Activated CD4-positive, CD25-positive, alpha-beta regulatory T cell (primary cell): ENCODE measurements at regions not wholly inside any gene's neighbourhood (a gene's known extent, or its start where the extent isn't known, plus 50 kb on each side); places are given as distances from the start of the nearest gene placed in this dataset.

Experiments
- DNase-seq, 4 experiments: peaks; one replicate each; lab custom pipeline; 2025; lab: John Stamatoyannopoulos, UW

DNA sequence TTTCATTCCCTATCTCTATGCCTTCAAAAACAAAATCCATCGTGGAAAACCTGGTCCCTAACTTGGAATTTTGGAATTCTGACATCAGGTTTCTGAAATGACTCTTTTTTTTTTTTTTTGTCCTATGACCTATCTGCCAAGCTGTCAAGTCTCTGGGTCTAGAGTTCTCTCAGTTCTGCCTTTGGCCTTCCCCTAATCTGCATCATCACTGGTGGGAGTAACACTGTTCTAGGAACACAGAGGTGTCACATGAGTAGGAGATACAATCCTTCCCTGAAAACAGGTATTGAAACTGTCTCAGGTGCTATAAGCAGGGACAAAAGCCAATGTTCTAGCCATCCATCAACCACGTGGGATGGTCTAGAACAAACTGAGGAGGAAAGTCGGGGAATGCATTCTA, 142.0 kb upstream of the ATP1B1 start:
- DNase-seq: no peak

DNA sequence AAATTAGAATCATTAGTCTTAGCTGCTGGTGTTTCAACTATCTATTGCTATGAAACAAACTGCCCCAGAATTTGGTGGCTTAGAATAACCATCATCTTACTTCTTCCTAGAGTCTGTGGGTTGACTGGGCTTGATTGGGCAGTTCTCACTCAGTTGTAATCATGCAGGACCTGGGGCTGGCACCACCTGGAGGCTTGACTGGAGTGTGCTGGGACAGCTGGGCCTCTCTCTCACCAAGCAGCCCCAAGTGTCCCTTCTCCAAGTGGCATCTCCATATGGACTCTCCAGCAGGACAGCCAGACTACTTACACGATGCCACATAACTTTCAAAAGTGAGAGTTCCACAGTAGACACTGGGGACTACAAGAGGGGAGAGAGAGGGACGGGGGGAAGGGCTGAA, 140.3 kb upstream of the ATP1B1 start:
- no peak for DNase-seq

GRCh38 chr1:168966636-168967035, 139.9 kb upstream of the ATP1B1 start:
- no peak for DNase-seq

- no peak for DNase-seq
These were observed 135.4 kb upstream of the ATP1B1 start for GRCh38 chr1:168970926-168971659.

- DNase-seq: no peak
These were observed 134.3 kb upstream of the ATP1B1 start for GRCh38 chr1:168972225-168972624.

- no peak for DNase-seq
These were observed 133.6 kb upstream of the ATP1B1 start for GRCh38 chr1:168972887-168973286.

DNA sequence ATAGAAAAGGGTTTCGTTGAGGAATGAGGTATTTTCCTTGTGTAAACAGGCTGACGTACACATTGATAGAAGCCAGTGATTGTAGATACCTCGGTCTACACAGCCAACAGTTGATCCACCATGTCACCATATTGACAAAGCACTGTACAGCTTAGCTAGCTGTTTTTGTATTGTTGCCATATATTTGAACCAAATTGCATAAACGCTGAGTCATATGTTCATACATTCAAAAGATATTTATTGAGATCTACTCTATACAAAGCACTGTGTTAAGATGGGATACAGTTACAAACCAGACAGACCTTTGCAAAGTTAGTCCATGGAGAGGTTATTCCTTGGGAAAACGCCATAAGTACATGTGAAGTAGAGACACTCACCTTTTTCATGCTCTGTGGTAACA, 132.4 kb upstream of the ATP1B1 start:
- no peak for DNase-seq

GRCh38 chr1:168974611-168975010, 131.9 kb upstream of the ATP1B1 start:
- DNase-seq: no peak

DNA sequence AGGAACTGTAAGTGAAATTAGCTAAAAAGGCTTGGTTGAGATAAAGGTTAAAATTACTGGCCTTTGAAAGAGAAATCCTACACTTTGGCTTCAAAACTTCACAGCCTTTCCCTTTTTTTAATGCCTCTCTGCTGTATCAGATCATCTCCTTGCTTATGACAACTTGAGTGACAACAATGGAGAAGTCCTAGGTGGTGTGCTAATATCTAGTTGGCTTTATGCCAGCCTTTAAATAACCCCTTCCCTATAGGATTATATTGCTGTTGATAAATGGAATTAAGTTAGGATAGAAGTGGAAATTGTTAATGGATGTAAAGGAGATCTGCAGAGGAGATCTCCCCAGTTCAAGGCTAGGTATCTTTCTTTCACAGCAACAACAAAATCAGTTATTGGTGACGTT, 130.2 kb upstream of the ATP1B1 start:
- DNase-seq: no peak

- no peak for DNase-seq
These were observed 128.9 kb upstream of the ATP1B1 start for GRCh38 chr1:168977618-168978017.

DNA sequence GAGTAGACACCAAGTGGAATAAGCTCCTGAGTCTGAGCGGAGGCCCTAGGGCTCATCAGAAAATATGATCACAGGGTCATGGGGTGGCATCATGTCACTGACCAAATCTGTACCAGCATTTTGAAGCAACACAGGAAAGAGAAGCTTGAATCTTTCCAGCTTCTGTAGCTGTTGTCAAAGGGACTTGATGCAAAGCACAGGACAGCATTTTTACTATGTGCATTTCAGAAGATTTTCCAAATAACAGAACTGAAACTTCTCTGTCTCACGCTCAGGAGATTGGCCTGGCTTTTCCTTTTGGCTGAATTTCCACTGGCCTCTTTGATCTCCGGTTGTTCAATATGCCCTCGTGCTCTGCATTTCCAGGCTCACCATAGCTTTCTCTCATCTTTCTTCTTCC, 127.2 kb upstream of the ATP1B1 start:
- no peak for DNase-seq

GRCh38 chr1:168980180-168980579, 126.3 kb upstream of the ATP1B1 start:
- DNase-seq: no peak

- DNase-seq: no peak
These were observed 125.8 kb upstream of the ATP1B1 start for GRCh38 chr1:168980656-168981055.

GRCh38 chr1:168982778-168983177, 123.7 kb upstream of the ATP1B1 start:
- DNase-seq: no peak

GRCh38 chr1:168987330-168987729, 119.2 kb upstream of the ATP1B1 start:
- no peak for DNase-seq

- DNase-seq: no peak
These were observed 118.6 kb upstream of the ATP1B1 start for GRCh38 chr1:168987923-168988322.

DNA sequence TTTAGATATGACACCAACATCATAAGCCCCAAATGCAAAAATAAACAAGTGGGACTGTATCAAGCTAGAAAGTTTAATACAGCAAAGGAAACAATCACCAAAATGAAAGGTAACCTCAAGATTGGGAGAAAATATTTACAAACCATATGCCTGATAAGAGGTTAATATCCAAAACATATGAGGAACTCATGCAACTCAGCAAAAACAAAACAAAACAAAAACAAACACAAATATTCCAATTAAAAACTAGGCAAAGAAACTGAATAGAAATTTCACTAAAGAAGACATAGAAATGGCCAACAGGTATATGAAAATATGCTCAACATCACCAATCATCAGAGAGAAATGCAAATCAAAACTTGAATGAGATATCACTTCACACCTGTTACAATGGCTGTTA, 116.5 kb upstream of the ATP1B1 start:
- DNase-seq: no peak

GRCh38 chr1:168991667-168992475, 114.6 kb upstream of the ATP1B1 start:
- DNase-seq: no peak

DNA sequence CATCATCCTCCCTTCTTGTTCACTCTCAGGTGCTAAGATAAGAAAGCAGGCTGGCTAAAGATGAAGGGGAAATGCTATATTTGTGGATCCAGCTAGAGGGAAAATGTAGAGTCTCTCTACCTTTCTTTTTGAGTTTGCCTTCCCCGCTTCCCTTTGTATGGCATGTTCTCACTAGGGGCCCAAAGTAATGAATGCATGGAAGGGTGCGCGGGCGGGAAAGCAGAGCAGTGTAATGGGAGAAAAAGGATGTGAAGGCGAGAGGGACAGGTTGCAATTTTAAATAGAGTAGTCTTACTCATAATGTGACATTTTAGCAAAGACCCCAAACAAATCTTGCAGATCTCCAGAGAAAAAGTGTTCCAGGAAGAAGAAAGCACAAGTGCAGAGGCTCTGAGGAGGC, 105.1 kb upstream of the ATP1B1 start:
- no peak for DNase-seq

GRCh38 chr1:169003864-169004516, 102.5 kb upstream of the ATP1B1 start:
- DNase-seq: no peak

- DNase-seq: no peak
These were observed 100.7 kb upstream of the ATP1B1 start for GRCh38 chr1:169005776-169006175.

DNA sequence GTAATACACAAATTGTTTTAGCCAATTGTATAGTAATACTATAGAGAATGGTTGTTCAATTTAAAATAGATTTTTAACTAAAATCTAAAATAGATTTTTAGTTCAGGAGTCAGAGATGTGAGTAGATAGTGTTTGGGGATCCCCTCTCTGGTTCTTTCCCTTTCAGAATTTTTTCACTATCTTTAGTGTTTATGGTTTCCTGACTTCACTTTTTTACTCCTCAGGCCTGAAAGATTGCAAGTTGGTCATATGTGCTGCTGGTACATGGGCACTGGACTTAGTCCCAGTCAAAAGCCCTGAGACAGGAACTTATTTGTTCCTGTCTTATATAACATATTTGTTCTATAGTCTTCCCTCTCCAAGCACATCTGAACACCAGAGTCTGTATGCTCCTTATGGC, 96.8 kb upstream of the ATP1B1 start:
- DNase-seq: no peak

DNA sequence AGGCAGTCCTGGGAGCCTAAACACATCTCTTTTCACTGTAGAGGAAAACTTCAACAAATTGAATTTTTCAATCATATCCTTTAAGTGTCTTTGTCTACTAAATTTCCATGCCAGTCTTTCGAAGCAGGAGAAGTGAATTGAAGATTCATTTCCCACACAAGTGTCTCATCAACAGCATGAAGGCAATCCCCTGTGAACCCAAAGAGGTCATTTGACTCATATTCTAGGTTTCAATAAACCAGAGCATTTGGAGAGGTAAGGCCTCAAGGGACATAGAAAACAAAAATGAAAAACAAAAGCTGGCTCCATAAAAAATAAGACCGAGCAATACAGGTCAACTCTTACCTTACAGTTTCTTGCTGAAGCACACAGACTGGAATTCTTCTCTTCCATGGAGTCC, 94.1 kb upstream of the ATP1B1 start:
- no peak for DNase-seq
